Left ventricle myocardium inferior (tissue), 1 donor: ENCODE measurements at regions not wholly inside any gene's neighbourhood (a gene's known extent, or its start where the extent isn't known, plus 50 kb on each side); places are given as distances from the start of the nearest gene placed in this dataset.

Source experiments
- DNase-seq: peaks from one replicate; pipeline ENCODE4 v3.0.0-alpha.2; 2020
- H3K27ac ChIP-seq: fragments of 200-600 bp; replicated peaks from 2 replicates; pipeline ENCODE4 v1.8.0; 2021
- H3K27me3 ChIP-seq: fragments of 200-600 bp; 2 replicates; pipeline ENCODE4 v1.8.0; 2021; ENCODE audit warnings: low read depth
- H3K36me3 ChIP-seq: fragments of 200-600 bp; 2 replicates; pipeline ENCODE4 v1.8.0; 2021
- H3K4me1 ChIP-seq: fragments of 200-600 bp; 2 replicates; pipeline ENCODE4 v1.8.0; 2021
- H3K4me3 ChIP-seq: fragments of 200-600 bp; 2 replicates; pipeline ENCODE4 v1.8.0; 2021; ENCODE audit warnings: mild to moderate bottlenecking, moderate library complexity
- H3K9me3 ChIP-seq: fragments of 200-600 bp; replicated peaks from 2 replicates; pipeline ENCODE4 v1.8.0; 2021
- CTCF ChIP-seq: fragments of 200-600 bp; IDR thresholded peaks from 2 replicates; pipeline ENCODE4 v1.8.0; 2021; ENCODE audit warnings: antibody characterized with exemption, mild to moderate bottlenecking, borderline replicate concordance
- intact Hi-C: fragments of 100-400 bp; cut with micrococcal nuclease; formaldehyde crosslinking; loops from one replicate; pipeline ENCODE4 v1.11.0; 2022
- donor health status: DM: no; HTN: yes; CAD: no; lungs with severe emphysema.

GRCh38 chr11:129657866-129658525 lies 157.7 kb upstream of the TMEM45B start:
- Histone ChIP-seq H3K9me3 (peaks cover 58% of the 10 kb centered on the region), H3K27me3 (no peaks in the 10 kb centered on the region)
- intact Hi-C loops: no loop called here

GRCh38 chr11:129658526-129658867 lies 157.2 kb upstream of the TMEM45B start:
- intact Hi-C loops: no loop called here

More at GRCh38 chr11:129657866-129658525, 157.7 kb upstream of the TMEM45B start:
- no peak for TF ChIP-seq CTCF
- H3K4me3 ChIP-seq: no peak overlapping the region
- H3K4me1 ChIP-seq: no peaks in the 10 kb centered on the region
- no peaks in the 10 kb centered on the region for H3K36me3 ChIP-seq
- no peak overlapping the region for H3K27ac ChIP-seq
- DNase-seq: no peak

GRCh38 chr11:129680907-129681306 lies 134.7 kb upstream of the TMEM45B start:
- Histone ChIP-seq H3K4me3 (no peak overlapping the region), H3K27me3 (peaks cover 12% of the 10 kb centered on the region), H3K36me3 (no peaks in the 10 kb centered on the region), H3K4me1 (no peaks in the 10 kb centered on the region), H3K9me3 (no peaks in the 10 kb centered on the region), H3K27ac (no peak overlapping the region)
- intact Hi-C loops: no loop called here
- TF ChIP-seq CTCF: no peak
- DNase-seq: no peak

More at GRCh38 chr11:129658526-129658867, 157.2 kb upstream of the TMEM45B start:
- no peak for TF ChIP-seq CTCF
- Histone ChIP-seq H3K27ac (no peak overlapping the region), H3K27me3 (no peaks in the 10 kb centered on the region), H3K9me3 (peaks cover 59% of the 10 kb centered on the region), H3K36me3 (no peaks in the 10 kb centered on the region), H3K4me1 (no peaks in the 10 kb centered on the region), H3K4me3 (no peak overlapping the region)
- DNase-seq: no peak

GRCh38 chr11:129681344-129682114 lies 134.1 kb upstream of the TMEM45B start:
- no peak overlapping the region for H3K27ac ChIP-seq
- no peaks in the 10 kb centered on the region for H3K36me3 ChIP-seq
- H3K4me1 ChIP-seq: no peaks in the 10 kb centered on the region
- H3K4me3 ChIP-seq: no peak overlapping the region
- no peak for TF ChIP-seq CTCF
- DNase-seq: no peak
- intact Hi-C loops: no loop called here
- H3K9me3 ChIP-seq: no peaks in the 10 kb centered on the region
- H3K27me3 ChIP-seq: peaks cover 12% of the 10 kb centered on the region

GRCh38 chr11:129686269-129686668 lies 129.4 kb upstream of the TMEM45B start:
- DNase-seq: no peak
- Histone ChIP-seq H3K4me3 (no peak overlapping the region), H3K36me3 (no peaks in the 10 kb centered on the region), H3K27me3 (peaks cover 14% of the 10 kb centered on the region), H3K9me3 (no peaks in the 10 kb centered on the region), H3K4me1 (no peaks in the 10 kb centered on the region), H3K27ac (no peak overlapping the region)
- no peak for TF ChIP-seq CTCF
- intact Hi-C loops: no loop called here
